SK-N-SH (cell line): ENCODE measurements at regions not wholly inside any gene's neighbourhood (a gene's known extent, or its start where the extent isn't known, plus 50 kb on each side); places are given as distances from the start of the nearest gene placed in this dataset.

Experiments used
- CTCF ChIP-seq: fragments of 200-600 bp; sonication (generic); IDR thresholded peaks from 2 replicates; pipeline ENCODE4 v1.6.1; 2017; ENCODE audit warnings: antibody characterized with exemption, mild to moderate bottlenecking, moderate library complexity
- FOSL2 ChIP-seq: IDR thresholded peaks from 2 replicates; pipeline ENCODE4 v1.4.0; 2012; ENCODE audit warnings: low read depth, mild to moderate bottlenecking, moderate library complexity, borderline replicate concordance
- NFIC ChIP-seq: IDR thresholded peaks from 2 replicates; pipeline ENCODE4 v1.4.0; 2012; ENCODE audit warnings: borderline replicate concordance
- POLR2AphosphoS5 ChIP-seq: IDR thresholded peaks from 2 replicates; pipeline ENCODE4 v1.6.1; 2012; ENCODE audit warnings: low read depth, low read length
- RFX5 ChIP-seq: IDR thresholded peaks from 2 replicates; pipeline ENCODE4 v1.6.1; 2012; ENCODE audit warnings: mild to moderate bottlenecking, improper control_type of control experiment, low read length

GRCh38 chr17:83196024-83196365 lies 116.6 kb downstream of the METRNL start:
- TF ChIP-seq POLR2AphosphoS5, result no peak
- no peak for TF ChIP-seq RFX5
- no peak for TF ChIP-seq FOSL2
- no peak for TF ChIP-seq CTCF
- TF ChIP-seq NFIC, result no peak
